T-helper 17 cell (primary cell): ENCODE measurements at regions not wholly inside any gene's neighbourhood (a gene's known extent, or its start where the extent isn't known, plus 50 kb on each side); places are given as distances from the start of the nearest gene placed in this dataset.

Experiments
- ATAC-seq: fragments of 150-1000 bp; cut with Tn5 transposase; 2 replicates; pipeline ENCODE4 v1.10.0; 2021; ENCODE audit warnings: mild to moderate bottlenecking, moderate library complexity
- DNase-seq, 3 donors: peaks; one replicate each; pipeline versions ENCODE4 v3.0.0 to v3.0.0-alpha.2; 2020 to 2021
- H3K9me3 ChIP-seq: one replicate; pipeline ENCODE4 v1.7.0; 2013; ENCODE audit warnings: low read length, mild to moderate bottlenecking; ENCODE audit not compliant: control insufficient read depth, poor library complexity, severe bottlenecking
- H3K27ac Mint-ChIP-seq: one replicate; pipeline ENCODE4 v1.8.0; 2022; ENCODE audit warnings: mild to moderate bottlenecking, moderate library complexity, mixed read lengths
- H3K27me3 Mint-ChIP-seq: one replicate; pipeline ENCODE4 v1.8.0; 2022; ENCODE audit warnings: mixed read lengths
- H3K36me3 Mint-ChIP-seq: one replicate; pipeline ENCODE4 v1.8.0; 2022; ENCODE audit warnings: low read depth, mixed read lengths
- H3K4me1 Mint-ChIP-seq: one replicate; pipeline ENCODE4 v1.8.0; 2022; ENCODE audit warnings: mild to moderate bottlenecking, mixed read lengths
- H3K4me3 Mint-ChIP-seq: one replicate; pipeline ENCODE4 v1.8.0; 2022; ENCODE audit warnings: mild to moderate bottlenecking, moderate library complexity, mixed read lengths

GRCh38 chr1:38291336-38291735 is 244.7 kb upstream of the POU3F1 start:
- Mint-ChIP-seq H3K4me3 (no peak overlapping the region), H3K4me1 (peaks cover 10% of the 10 kb centered on the region), H3K27ac (no peak overlapping the region), H3K27me3 (peaks cover 80% of the 10 kb centered on the region), H3K36me3 (peaks cover 6% of the 10 kb centered on the region)
- ATAC-seq (no peak), DNase-seq (no peak)
- H3K9me3 ChIP-seq = no peaks in the 10 kb centered on the region

GRCh38 chr1:38289034-38289433 is 242.4 kb upstream of the POU3F1 start:
- DNase-seq (no peak), ATAC-seq (no peak)
- Mint-ChIP-seq H3K27ac (no peak overlapping the region), H3K27me3 (peaks cover 67% of the 10 kb centered on the region), H3K36me3 (peaks cover 3% of the 10 kb centered on the region), H3K4me3 (no peak overlapping the region), H3K4me1 (peaks cover 10% of the 10 kb centered on the region)
- no peaks in the 10 kb centered on the region for H3K9me3 ChIP-seq

- Mint-ChIP-seq H3K4me3 (no peak overlapping the region), H3K27ac (no peak overlapping the region), H3K27me3 (peaks cover 61% of the 10 kb centered on the region), H3K4me1 (peaks cover 8% of the 10 kb centered on the region), H3K36me3 (peaks cover 3% of the 10 kb centered on the region)
- no peak for ATAC-seq
- H3K9me3 ChIP-seq = no peaks in the 10 kb centered on the region
- DNase-seq = no peak
These were observed 241.0 kb upstream of the POU3F1 start for GRCh38 chr1:38287547-38287946.

- no peak overlapping the region for H3K27ac Mint-ChIP-seq
- peaks cover 3% of the 10 kb centered on the region for H3K36me3 Mint-ChIP-seq
- peaks cover 5% of the 10 kb centered on the region for H3K4me1 Mint-ChIP-seq
- ATAC-seq (no peak), DNase-seq (no peak)
- H3K4me3 Mint-ChIP-seq = no peak overlapping the region
- peaks cover 56% of the 10 kb centered on the region for H3K27me3 Mint-ChIP-seq
- no peaks in the 10 kb centered on the region for H3K9me3 ChIP-seq
These were observed 240.4 kb upstream of the POU3F1 start for GRCh38 chr1:38287036-38287435.

GRCh38 chr1:38285807-38286530 is 239.4 kb upstream of the POU3F1 start:
- H3K27ac Mint-ChIP-seq = no peak overlapping the region
- peaks cover 45% of the 10 kb centered on the region for H3K27me3 Mint-ChIP-seq
- H3K4me1 Mint-ChIP-seq = peaks cover 3% of the 10 kb centered on the region
- DNase-seq = no peak
- no peaks in the 10 kb centered on the region for H3K9me3 ChIP-seq
- no peak overlapping the region for H3K4me3 Mint-ChIP-seq
- no peak for ATAC-seq
- H3K36me3 Mint-ChIP-seq = peaks cover 3% of the 10 kb centered on the region

- no peak overlapping the region for H3K4me3 Mint-ChIP-seq
- H3K27me3 Mint-ChIP-seq = peaks cover 40% of the 10 kb centered on the region
- H3K4me1 Mint-ChIP-seq = peaks cover 3% of the 10 kb centered on the region
- no peaks in the 10 kb centered on the region for H3K9me3 ChIP-seq
- ATAC-seq (no peak), DNase-seq (no peak)
- no peak overlapping the region for H3K27ac Mint-ChIP-seq
- H3K36me3 Mint-ChIP-seq = peaks cover 3% of the 10 kb centered on the region
These were observed 238.4 kb upstream of the POU3F1 start for GRCh38 chr1:38284953-38285352.

GRCh38 chr1:38283696-38284470 is 237.3 kb upstream of the POU3F1 start:
- peaks cover 32% of the 10 kb centered on the region for H3K27me3 Mint-ChIP-seq
- H3K4me1 Mint-ChIP-seq = peaks cover 3% of the 10 kb centered on the region
- ATAC-seq (no peak), DNase-seq (no peak)
- H3K36me3 Mint-ChIP-seq = peaks cover 3% of the 10 kb centered on the region
- H3K4me3 Mint-ChIP-seq = no peak overlapping the region
- no peaks in the 10 kb centered on the region for H3K9me3 ChIP-seq
- H3K27ac Mint-ChIP-seq = no peak overlapping the region

GRCh38 chr1:38279148-38279547 is 232.6 kb upstream of the POU3F1 start:
- DNase-seq (no peak), ATAC-seq (no peak)
- Mint-ChIP-seq H3K4me3 (no peak overlapping the region), H3K4me1 (peaks cover 3% of the 10 kb centered on the region), H3K27me3 (peaks cover 31% of the 10 kb centered on the region), H3K36me3 (peaks cover 3% of the 10 kb centered on the region), H3K27ac (no peak overlapping the region)
- no peaks in the 10 kb centered on the region for H3K9me3 ChIP-seq

GRCh38 chr1:38277646-38278045 is 231.1 kb upstream of the POU3F1 start:
- no peaks in the 10 kb centered on the region for H3K4me1 Mint-ChIP-seq

GRCh38 chr1:38275960-38276359 is 229.4 kb upstream of the POU3F1 start:
- no peak overlapping the region for H3K27ac Mint-ChIP-seq
- no peak for DNase-seq
- H3K27me3 Mint-ChIP-seq = peaks cover 53% of the 10 kb centered on the region
- no peaks in the 10 kb centered on the region for H3K4me1 Mint-ChIP-seq
- H3K4me3 Mint-ChIP-seq = no peak overlapping the region
- no peaks in the 10 kb centered on the region for H3K36me3 Mint-ChIP-seq
- H3K9me3 ChIP-seq = no peaks in the 10 kb centered on the region
- ATAC-seq = no peak

More at GRCh38 chr1:38277646-38278045, 231.1 kb upstream of the POU3F1 start:
- DNase-seq (no peak), ATAC-seq (no peak)
- H3K4me3 Mint-ChIP-seq = no peak overlapping the region
- no peaks in the 10 kb centered on the region for H3K36me3 Mint-ChIP-seq
- H3K27me3 Mint-ChIP-seq = peaks cover 36% of the 10 kb centered on the region
- H3K9me3 ChIP-seq = no peaks in the 10 kb centered on the region
- H3K27ac Mint-ChIP-seq = no peak overlapping the region

- H3K27me3 Mint-ChIP-seq = peaks cover 63% of the 10 kb centered on the region
- no peak for ATAC-seq
- no peak for DNase-seq
- H3K27ac Mint-ChIP-seq = no peak overlapping the region
- H3K4me3 Mint-ChIP-seq = no peak overlapping the region
- no peaks in the 10 kb centered on the region for H3K9me3 ChIP-seq
- no peaks in the 10 kb centered on the region for H3K4me1 Mint-ChIP-seq
- no peaks in the 10 kb centered on the region for H3K36me3 Mint-ChIP-seq
These were observed 228.4 kb upstream of the POU3F1 start for GRCh38 chr1:38274974-38275373.

- no peak for ATAC-seq
- H3K36me3 Mint-ChIP-seq = no peaks in the 10 kb centered on the region
- DNase-seq = no peak
- peaks cover 74% of the 10 kb centered on the region for H3K27me3 Mint-ChIP-seq
- H3K4me1 Mint-ChIP-seq = no peaks in the 10 kb centered on the region
- H3K9me3 ChIP-seq = no peaks in the 10 kb centered on the region
- no peak overlapping the region for H3K4me3 Mint-ChIP-seq
- no peak overlapping the region for H3K27ac Mint-ChIP-seq
These were observed 226.7 kb upstream of the POU3F1 start for GRCh38 chr1:38273196-38273804.

GRCh38 chr1:38272515-38272914 is 225.9 kb upstream of the POU3F1 start:
- ATAC-seq = no peak
- Mint-ChIP-seq H3K27me3 (peaks cover 82% of the 10 kb centered on the region), H3K4me3 (no peak overlapping the region)

More at GRCh38 chr1:38272515-38272914, 225.9 kb upstream of the POU3F1 start:
- Mint-ChIP-seq H3K27ac (no peak overlapping the region), H3K36me3 (no peaks in the 10 kb centered on the region), H3K4me1 (no peaks in the 10 kb centered on the region)
- no peaks in the 10 kb centered on the region for H3K9me3 ChIP-seq
- no peak for DNase-seq
